Stimulated activated CD4-positive, alpha-beta T cell treated with anti-CD3 and anti-CD28 coated beads, Interleukin-1b, Interleukin-23, amount 100 ng/mL, for 24 hours (primary cell): ENCODE measurements at regions not wholly inside any gene's neighbourhood (a gene's known extent, or its start where the extent isn't known, plus 50 kb on each side); places are given as distances from the start of the nearest gene placed in this dataset.

Source experiments
- DNase-seq, 4 experiments: peaks; one replicate each; pipeline ENCODE4 v3.0.0-alpha.2; 2020; ENCODE audit warnings: low read depth in 4 of 4, low spot score in 1 of 4

DNA sequence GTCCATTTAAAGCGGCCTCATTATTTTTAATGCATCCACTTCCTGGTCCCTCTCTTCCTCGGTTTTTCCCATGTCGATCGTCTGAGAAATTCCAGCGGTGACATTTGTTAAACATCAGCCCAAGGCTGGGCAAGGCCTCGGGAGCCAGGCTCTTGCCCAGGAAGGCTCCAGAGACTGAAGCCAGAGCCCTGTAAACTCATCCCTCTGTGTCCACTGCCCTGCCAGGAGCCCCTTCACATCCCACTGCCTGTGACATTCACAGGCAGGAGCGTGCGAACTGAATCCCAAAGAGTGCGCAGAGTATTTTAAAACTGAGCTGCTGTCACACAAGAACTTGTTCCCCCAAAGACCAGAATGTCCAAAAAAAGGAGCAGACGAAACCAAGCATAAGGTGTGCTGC, 56.5 kb upstream of the ANO1 start:
- no peak for DNase-seq

DNA sequence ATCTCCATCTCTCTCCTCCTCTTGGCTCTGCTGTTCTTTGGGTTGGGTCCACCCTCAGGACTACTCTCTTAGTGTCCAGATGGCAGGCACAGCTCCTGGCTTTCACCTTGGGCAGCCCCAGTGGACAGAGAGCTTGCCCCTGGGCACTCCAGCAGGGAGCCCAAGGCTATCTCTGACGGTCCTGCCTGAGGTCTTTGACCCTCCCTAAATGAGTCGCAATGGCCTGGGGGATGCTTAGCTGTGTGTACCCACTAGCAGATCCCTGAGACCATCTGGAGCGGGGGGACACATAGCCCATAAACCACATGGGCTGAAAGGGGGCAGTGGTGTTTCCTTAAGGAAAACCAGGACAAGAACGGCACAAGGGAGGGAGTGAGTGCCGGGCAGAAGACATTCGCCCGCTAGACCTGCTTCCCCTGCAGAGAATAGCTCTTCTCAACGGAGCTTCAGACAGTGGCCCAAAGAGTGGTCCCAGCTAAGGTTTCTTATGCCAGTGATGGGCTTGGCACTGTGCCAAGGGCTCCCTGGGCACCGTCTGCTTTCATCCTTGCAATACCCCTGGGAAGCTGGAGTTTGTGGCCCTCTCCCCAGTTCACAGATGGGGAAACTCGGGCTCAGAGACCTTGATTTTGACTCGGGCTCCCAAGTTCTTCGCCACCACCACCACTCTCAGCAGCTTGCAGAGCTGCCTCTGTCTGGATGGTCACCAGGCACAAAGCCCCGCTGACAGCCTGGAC, 53.9 kb upstream of the ANO1 start:
- DNase-seq: no peak

DNA sequence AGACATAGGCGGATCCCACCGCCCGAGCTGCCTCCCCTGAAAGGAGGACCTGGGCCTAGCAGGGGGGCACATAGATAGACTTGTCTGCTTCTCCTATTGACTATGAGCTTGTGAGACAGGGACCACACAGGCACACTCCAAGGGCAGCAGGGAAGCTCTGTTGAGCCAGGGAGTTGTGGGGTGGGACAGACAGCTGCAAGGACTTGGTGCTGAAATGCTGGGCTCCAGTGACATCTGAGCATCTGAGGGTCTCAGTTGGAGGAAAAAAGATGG, 53.4 kb upstream of the ANO1 start:
- no peak for DNase-seq

DNA sequence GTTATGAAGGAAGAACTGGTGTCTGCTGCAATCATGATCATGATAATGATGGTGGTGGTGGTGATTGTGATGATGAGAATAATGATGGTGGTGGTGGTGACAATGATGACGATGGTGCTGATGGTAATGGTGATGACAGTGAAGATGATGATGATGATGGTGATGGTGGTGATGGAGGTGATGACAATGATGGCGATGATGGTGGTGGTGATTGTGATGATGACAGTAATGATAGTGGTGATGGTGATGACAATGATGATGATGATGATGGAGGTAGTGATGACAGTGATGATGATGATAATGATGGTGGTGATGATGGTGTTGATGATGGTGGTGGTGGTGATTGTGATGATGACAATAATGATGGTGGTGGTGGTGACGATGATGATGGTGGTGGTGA, 52.8 kb upstream of the ANO1 start:
- no peak for DNase-seq

DNA sequence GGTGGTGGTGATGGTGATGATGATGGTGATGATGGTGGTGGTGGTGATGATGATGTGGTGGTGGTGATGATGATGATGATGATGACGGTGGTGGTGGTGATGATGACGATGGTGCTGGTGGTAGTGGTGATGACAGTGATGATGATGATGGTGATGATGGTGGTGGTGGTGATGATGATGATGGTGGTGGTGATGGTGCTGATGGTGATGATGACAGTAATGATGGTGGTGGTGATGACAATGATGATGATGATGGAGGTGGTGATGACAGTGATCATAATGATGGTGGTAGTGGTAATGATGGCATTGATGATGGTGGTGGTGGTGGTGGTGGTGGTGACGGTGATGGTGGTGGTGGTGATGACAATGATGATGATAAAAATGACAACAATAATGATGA, 52.1 kb upstream of the ANO1 start:
- no peak for DNase-seq

DNA sequence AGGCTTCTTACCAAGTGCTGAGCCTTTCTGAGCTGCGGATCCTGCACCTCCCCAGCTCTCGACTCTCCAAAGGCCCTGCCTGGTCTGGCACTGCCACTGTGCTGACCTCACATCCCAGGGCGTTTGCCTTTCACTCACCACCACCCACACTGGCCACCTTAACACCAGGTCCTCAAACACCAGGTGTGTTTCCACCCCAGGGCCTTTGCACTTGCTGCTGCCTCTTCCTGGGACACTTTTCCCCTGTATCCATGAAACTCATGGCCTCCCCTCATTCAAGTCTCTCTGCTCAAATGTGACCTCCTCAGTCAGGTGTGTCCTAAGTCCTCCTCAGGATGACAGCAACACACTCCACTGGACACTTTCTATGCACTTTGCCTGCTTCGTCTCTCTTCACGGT, 51.4 kb upstream of the ANO1 start:
- no peak for DNase-seq

DNA sequence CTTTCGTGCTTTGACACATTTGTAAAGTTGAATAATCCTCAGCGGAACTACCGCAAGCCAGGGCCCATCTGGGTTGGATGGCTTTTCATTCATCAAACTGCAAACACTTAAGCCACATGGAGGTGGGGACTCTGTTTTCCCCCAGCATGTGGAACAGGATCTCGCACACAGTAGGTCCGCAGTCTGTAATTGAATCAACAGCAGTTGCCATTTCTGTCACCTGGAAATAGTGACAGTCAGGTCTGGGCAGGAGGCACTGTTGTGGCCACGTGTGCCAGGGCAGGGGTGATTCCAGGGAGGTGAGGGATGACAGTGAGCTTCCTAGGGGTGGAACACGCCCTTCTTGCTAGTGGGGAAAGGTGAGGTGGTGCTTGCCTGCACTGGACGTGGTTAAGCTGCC, 50.7 kb upstream of the ANO1 start:
- DNase-seq: no peak

DNA sequence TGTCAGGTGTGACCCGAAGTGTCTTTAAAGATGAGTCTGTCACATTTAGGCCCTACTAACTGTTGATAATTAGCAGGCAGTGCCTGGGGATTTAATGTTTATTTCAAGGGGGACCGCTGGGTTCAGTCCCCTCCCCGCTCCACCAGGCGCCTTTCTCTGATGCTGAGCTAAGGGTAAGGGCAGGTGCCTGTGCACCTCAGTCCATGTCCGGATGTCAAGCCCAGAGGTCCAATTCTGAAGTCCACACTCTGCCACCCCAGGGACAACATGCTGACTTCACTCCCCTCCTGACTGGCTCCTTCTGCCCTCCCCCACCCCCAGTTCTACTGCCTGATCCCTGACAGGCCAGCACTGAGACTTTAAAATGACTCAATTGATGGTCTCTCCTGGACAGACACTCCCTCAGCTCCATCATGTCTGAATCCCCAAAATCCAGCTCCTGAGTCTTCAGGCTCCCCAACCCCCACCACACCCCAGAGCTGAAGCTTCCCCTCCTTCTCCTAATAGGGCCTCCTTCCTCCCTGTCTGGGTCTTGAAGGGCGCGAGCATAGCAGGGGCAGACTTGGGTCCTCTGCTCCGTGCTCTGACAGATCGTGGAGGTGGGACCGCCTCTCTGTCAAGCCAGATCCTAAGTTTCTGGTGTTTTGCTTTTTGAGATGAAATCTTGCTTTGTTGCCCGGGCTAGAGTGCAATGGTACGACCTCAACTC, 49.8 kb upstream of the ANO1 start:
- DNase-seq: no peak
